ENCODE measurements at regions not wholly inside any gene's neighbourhood (a gene's known extent, or its start where the extent isn't known, plus 50 kb on each side); places are given as distances from the start of the nearest gene placed in this dataset.

GRCh38 chr5:110013017-110013416 lies 323.3 kb downstream of the MAN2A1 start:
- TF ChIP-seq EZH2phosphoT487 (IDR thresholded peaks at IDR 0.05; ENCODE audit: low read depth, severe bottlenecking, unreplicated experiment) (no peak), EZH2 (IDR thresholded peaks at IDR 0.05; ENCODE audit: borderline replicate concordance) (no peak)
- TF ChIP-seq, protein P1, sequence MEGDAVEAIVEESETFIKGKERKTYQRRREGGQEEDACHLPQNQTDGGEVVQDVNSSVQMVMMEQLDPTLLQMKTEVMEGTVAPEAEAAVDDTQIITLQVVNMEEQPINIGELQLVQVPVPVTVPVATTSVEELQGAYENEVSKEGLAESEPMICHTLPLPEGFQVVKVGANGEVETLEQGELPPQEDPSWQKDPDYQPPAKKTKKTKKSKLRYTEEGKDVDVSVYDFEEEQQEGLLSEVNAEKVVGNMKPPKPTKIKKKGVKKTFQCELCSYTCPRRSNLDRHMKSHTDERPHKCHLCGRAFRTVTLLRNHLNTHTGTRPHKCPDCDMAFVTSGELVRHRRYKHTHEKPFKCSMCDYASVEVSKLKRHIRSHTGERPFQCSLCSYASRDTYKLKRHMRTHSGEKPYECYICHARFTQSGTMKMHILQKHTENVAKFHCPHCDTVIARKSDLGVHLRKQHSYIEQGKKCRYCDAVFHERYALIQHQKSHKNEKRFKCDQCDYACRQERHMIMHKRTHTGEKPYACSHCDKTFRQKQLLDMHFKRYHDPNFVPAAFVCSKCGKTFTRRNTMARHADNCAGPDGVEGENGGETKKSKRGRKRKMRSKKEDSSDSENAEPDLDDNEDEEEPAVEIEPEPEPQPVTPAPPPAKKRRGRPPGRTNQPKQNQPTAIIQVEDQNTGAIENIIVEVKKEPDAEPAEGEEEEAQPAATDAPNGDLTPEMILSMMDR (IDR thresholded peaks at IDR 0.05; ENCODE audit: poor library complexity) = no peak
- no peaks in the 10 kb centered on the region for H3K9me2 ChIP-seq (replicated peaks; ENCODE audit: insufficient read depth)
- no peaks in the 10 kb centered on the region for H3K36me3 ChIP-seq (replicated peaks; ENCODE audit: insufficient read depth, low read depth)
- H3K79me2 ChIP-seq = no peaks in the 10 kb centered on the region
- H3K4me3 ChIP-seq = no peak overlapping the region
- no peak overlapping the region for H3K27ac ChIP-seq
- no peaks in the 10 kb centered on the region for H3K9me3 ChIP-seq (ENCODE audit: low read depth)
- no peak for DNase-seq (ENCODE audit: low spot score)
- no peaks in the 10 kb centered on the region for H3K4me1 ChIP-seq (ENCODE audit: insufficient read depth)
- no peaks in the 10 kb centered on the region for H3K27me3 ChIP-seq
- H4K20me1 ChIP-seq (ENCODE audit: insufficient read depth, poor library complexity, severe bottlenecking) = no peaks in the 10 kb centered on the region
- no peak overlapping the region for H3K4me2 ChIP-seq
- no peak overlapping the region for H2AFZ ChIP-seq

DNA sequence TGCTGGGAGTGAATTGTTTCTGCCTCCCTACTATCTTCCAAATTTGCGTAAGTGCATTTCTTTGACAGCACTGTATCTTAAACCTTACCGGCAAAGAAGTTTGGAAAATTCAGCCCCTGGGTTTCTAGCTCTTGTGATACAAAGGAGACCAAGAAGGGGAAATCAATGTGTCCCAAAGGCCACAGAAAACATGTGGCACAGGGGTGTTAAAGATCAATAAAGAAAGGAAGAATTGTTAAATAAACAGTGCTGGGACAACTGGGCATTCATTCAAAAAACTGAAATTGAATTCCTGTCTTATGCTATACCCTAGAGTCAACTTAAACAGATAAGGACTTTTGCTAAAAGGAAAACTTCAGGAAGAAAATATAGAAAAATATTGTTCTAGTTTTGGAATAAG lies 328.1 kb downstream of the MAN2A1 start:
- H3K27me3 ChIP-seq = no peaks in the 10 kb centered on the region
- H3K4me2 ChIP-seq = no peak overlapping the region
- H4K20me1 ChIP-seq (ENCODE audit: insufficient read depth, poor library complexity, severe bottlenecking) = no peaks in the 10 kb centered on the region
- H3K4me3 ChIP-seq = no peak overlapping the region
- DNase-seq (ENCODE audit: low spot score) = no peak
- TF ChIP-seq EZH2phosphoT487 (IDR thresholded peaks at IDR 0.05; ENCODE audit: low read depth, severe bottlenecking, unreplicated experiment) (no peak), EZH2 (IDR thresholded peaks at IDR 0.05; ENCODE audit: borderline replicate concordance) (no peak)
- TF ChIP-seq, protein P1 (IDR thresholded peaks at IDR 0.05; ENCODE audit: poor library complexity) = no peak
- H3K9me2 ChIP-seq (replicated peaks; ENCODE audit: insufficient read depth) = no peaks in the 10 kb centered on the region
- WGBS (ENCODE audit: low lambda C conversion rate, missing lambda C conversion rate) = 89% methylated on average over 2 of the region's 2 CpGs
- no peak overlapping the region for H2AFZ ChIP-seq
- no peaks in the 10 kb centered on the region for H3K9me3 ChIP-seq (ENCODE audit: low read depth)
- H3K36me3 ChIP-seq (replicated peaks; ENCODE audit: insufficient read depth, low read depth) = no peaks in the 10 kb centered on the region
- no peaks in the 10 kb centered on the region for H3K4me1 ChIP-seq (ENCODE audit: insufficient read depth)
- no peaks in the 10 kb centered on the region for H3K79me2 ChIP-seq
- no peak overlapping the region for H3K27ac ChIP-seq

- WGBS (ENCODE audit: low lambda C conversion rate, missing lambda C conversion rate) = 93% methylated on average over 5 of the region's 5 CpGs
- no peaks in the 10 kb centered on the region for H3K9me3 ChIP-seq (ENCODE audit: low read depth)
Measured at GRCh38 chr5:110018509-110018908, 328.8 kb downstream of the MAN2A1 start.

More at GRCh38 chr5:110018509-110018908, 328.8 kb downstream of the MAN2A1 start:
- H3K4me3 ChIP-seq = no peak overlapping the region
- no peak for DNase-seq (ENCODE audit: low spot score)
- TF ChIP-seq EZH2phosphoT487 (IDR thresholded peaks at IDR 0.05; ENCODE audit: low read depth, severe bottlenecking, unreplicated experiment) (no peak), EZH2 (IDR thresholded peaks at IDR 0.05; ENCODE audit: borderline replicate concordance) (no peak)
- TF ChIP-seq, protein P1 (IDR thresholded peaks at IDR 0.05; ENCODE audit: poor library complexity) = no peak
- H3K36me3 ChIP-seq (replicated peaks; ENCODE audit: insufficient read depth, low read depth) = no peaks in the 10 kb centered on the region
- no peak overlapping the region for H2AFZ ChIP-seq
- no peaks in the 10 kb centered on the region for H3K4me1 ChIP-seq (ENCODE audit: insufficient read depth)
- H3K27ac ChIP-seq = no peak overlapping the region
- H3K79me2 ChIP-seq = no peaks in the 10 kb centered on the region
- H3K9me2 ChIP-seq (replicated peaks; ENCODE audit: insufficient read depth) = no peaks in the 10 kb centered on the region
- no peaks in the 10 kb centered on the region for H3K27me3 ChIP-seq
- no peaks in the 10 kb centered on the region for H4K20me1 ChIP-seq (ENCODE audit: insufficient read depth, poor library complexity, severe bottlenecking)
- no peak overlapping the region for H3K4me2 ChIP-seq

Measured in hepatocyte (in vitro differentiated cells).